PC-9 (cell line): ENCODE measurements at regions not wholly inside any gene's neighbourhood (a gene's known extent, or its start where the extent isn't known, plus 50 kb on each side); places are given as distances from the start of the nearest gene placed in this dataset.

Experiments
- BruUV-seq: library from RNA; stranded (reverse); fragments of 400-500 nt; replicated peaks from 2 replicates; lab custom pipeline; 2021; lab: Mats Ljungman, UMichigan
- CTCF ChIA-PET: fragments of 300-600 bp; sonication (Branson Sonifier 250); formaldehyde crosslinking; loops from one replicate; lab custom pipeline; 2022; ENCODE audit warnings: antibody characterized with exemption; lab: Charles Lee
- POLR2A ChIA-PET: fragments of 300-600 bp; sonication (Branson Sonifier 250); formaldehyde crosslinking; loops from one replicate; lab custom pipeline; 2022; ENCODE audit warnings: antibody characterized with exemption; ENCODE audit not compliant: unreplicated experiment; lab: Charles Lee
- DNase-seq, 2 experiments: peaks; one replicate each; pipeline versions ENCODE4 v3.0.0 to v3.0.0-alpha.2; 2015 to 2022; ENCODE audit warnings: mixed read lengths in 1 of 2
- H2AFZ ChIP-seq: fragments of 200-600 bp; sonication (generic); 2 replicates; pipeline ENCODE4 v1.8.1; 2017; ENCODE audit warnings: antibody characterized with exemption
- H3F3A ChIP-seq: fragments of 200-600 bp; sonication (generic); 2 replicates; pipeline ENCODE4 v1.8.1; 2017; ENCODE audit warnings: antibody characterized with exemption, mild to moderate bottlenecking, low read depth; ENCODE audit not compliant: insufficient read depth
- H3K27ac ChIP-seq: fragments of 200-600 bp; sonication (generic); 2 replicates; pipeline ENCODE4 v1.6.1; 2016; ENCODE audit warnings: mixed run types
- H3K27me3 ChIP-seq: fragments of 200-600 bp; sonication (generic); 2 replicates; pipeline ENCODE4 v1.6.1; 2016; ENCODE audit warnings: low read depth, mixed run types; ENCODE audit not compliant: insufficient read depth
- H3K36me3 ChIP-seq: fragments of 200-600 bp; sonication (generic); 2 replicates; pipeline ENCODE4 v1.6.1; 2016; ENCODE audit warnings: low read depth, mixed run types
- H3K4me1 ChIP-seq: fragments of 200-600 bp; sonication (generic); replicated peaks from 2 replicates; pipeline ENCODE4 v1.6.1; 2016; ENCODE audit warnings: mixed run types; ENCODE audit not compliant: insufficient read depth
- H3K4me2 ChIP-seq: fragments of 200-600 bp; sonication (generic); 2 replicates; pipeline ENCODE4 v1.6.1; 2017; ENCODE audit warnings: mixed run types
- H3K4me3 ChIP-seq: fragments of 200-600 bp; sonication (generic); 2 replicates; pipeline ENCODE4 v1.6.1; 2016; ENCODE audit warnings: mixed run types
- H3K79me2 ChIP-seq: fragments of 200-600 bp; sonication (generic); 2 replicates; pipeline ENCODE4 v1.6.1; 2017; ENCODE audit warnings: low read depth, mixed run types
- H3K9me2 ChIP-seq: fragments of 200-600 bp; sonication (generic); 2 replicates; pipeline ENCODE4 v1.8.1; 2017; ENCODE audit warnings: mild to moderate bottlenecking; ENCODE audit not compliant: insufficient read depth
- H3K9me3 ChIP-seq: fragments of 200-600 bp; sonication (generic); 2 replicates; pipeline ENCODE4 v1.8.1; 2016; ENCODE audit warnings: low read depth; ENCODE audit not compliant: insufficient read depth
- H4K20me1 ChIP-seq: fragments of 200-600 bp; sonication (generic); 2 replicates; pipeline ENCODE4 v1.8.1; 2017; ENCODE audit not compliant: insufficient read depth
- EZH2 ChIP-seq: fragments of 200-600 bp; sonication (generic); IDR thresholded peaks from 2 replicates; pipeline ENCODE4 v1.8.0; 2017; ENCODE audit warnings: antibody characterized with exemption, low read depth
- intact Hi-C: fragments of 100-400 bp; cut with micrococcal nuclease; formaldehyde crosslinking; loops from one replicate; pipeline ENCODE4 v1.10.0; 2022; ENCODE audit not compliant: unreplicated experiment
- TF ChIP-seq, protein P1 (sequence below): fragments of 200-600 bp; sonication (generic); conservative IDR thresholded peaks from 2 replicates; pipeline ENCODE4 v1.6.1; 2017; ENCODE audit warnings: mixed run types, antibody characterized with exemption, mild to moderate bottlenecking, moderate library complexity

DNA sequence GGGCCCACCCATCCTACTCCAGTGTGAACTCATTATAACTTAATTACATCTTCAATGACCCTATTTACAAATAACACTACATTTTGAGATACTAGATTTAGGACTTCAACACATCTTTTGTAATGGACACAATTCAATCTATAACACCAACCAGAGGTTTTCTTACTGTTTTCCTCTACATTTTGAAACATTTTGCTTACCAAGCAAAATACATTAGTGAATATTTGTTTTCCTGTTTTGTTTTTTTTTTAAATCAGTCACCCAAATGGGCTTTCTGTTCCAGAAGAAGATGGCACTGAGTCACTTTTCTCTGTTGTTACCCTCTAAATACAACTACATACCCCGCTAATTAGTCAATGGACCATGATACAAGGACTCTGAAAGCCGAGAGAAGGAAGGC lies 69.2 kb upstream of the PRNP start:
- no peaks in the 10 kb centered on the region for H4K20me1 ChIP-seq
- H3K9me3 ChIP-seq = no peaks in the 10 kb centered on the region
- H3K27ac ChIP-seq = no peak overlapping the region
- no peak overlapping the region for H2AFZ ChIP-seq
- ChIA-PET CTCF (no interaction called here), POLR2A (no interaction called here)
- H3K4me3 ChIP-seq = no peak overlapping the region
- H3K9me2 ChIP-seq = no peaks in the 10 kb centered on the region
- H3F3A ChIP-seq = peaks cover 6% of the 10 kb centered on the region
- no peak overlapping the region for H3K4me2 ChIP-seq
- peaks cover 13% of the 10 kb centered on the region for H3K4me1 ChIP-seq
- no TSS peak for BruUV-seq
- no peaks in the 10 kb centered on the region for H3K79me2 ChIP-seq
- no peaks in the 10 kb centered on the region for H3K36me3 ChIP-seq
- intact Hi-C loops = no loop called here
- no peaks in the 10 kb centered on the region for H3K27me3 ChIP-seq
- DNase-seq = no peak
- no peak for TF ChIP-seq EZH2
- TF ChIP-seq, protein P1, sequence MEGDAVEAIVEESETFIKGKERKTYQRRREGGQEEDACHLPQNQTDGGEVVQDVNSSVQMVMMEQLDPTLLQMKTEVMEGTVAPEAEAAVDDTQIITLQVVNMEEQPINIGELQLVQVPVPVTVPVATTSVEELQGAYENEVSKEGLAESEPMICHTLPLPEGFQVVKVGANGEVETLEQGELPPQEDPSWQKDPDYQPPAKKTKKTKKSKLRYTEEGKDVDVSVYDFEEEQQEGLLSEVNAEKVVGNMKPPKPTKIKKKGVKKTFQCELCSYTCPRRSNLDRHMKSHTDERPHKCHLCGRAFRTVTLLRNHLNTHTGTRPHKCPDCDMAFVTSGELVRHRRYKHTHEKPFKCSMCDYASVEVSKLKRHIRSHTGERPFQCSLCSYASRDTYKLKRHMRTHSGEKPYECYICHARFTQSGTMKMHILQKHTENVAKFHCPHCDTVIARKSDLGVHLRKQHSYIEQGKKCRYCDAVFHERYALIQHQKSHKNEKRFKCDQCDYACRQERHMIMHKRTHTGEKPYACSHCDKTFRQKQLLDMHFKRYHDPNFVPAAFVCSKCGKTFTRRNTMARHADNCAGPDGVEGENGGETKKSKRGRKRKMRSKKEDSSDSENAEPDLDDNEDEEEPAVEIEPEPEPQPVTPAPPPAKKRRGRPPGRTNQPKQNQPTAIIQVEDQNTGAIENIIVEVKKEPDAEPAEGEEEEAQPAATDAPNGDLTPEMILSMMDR = no peak

DNA sequence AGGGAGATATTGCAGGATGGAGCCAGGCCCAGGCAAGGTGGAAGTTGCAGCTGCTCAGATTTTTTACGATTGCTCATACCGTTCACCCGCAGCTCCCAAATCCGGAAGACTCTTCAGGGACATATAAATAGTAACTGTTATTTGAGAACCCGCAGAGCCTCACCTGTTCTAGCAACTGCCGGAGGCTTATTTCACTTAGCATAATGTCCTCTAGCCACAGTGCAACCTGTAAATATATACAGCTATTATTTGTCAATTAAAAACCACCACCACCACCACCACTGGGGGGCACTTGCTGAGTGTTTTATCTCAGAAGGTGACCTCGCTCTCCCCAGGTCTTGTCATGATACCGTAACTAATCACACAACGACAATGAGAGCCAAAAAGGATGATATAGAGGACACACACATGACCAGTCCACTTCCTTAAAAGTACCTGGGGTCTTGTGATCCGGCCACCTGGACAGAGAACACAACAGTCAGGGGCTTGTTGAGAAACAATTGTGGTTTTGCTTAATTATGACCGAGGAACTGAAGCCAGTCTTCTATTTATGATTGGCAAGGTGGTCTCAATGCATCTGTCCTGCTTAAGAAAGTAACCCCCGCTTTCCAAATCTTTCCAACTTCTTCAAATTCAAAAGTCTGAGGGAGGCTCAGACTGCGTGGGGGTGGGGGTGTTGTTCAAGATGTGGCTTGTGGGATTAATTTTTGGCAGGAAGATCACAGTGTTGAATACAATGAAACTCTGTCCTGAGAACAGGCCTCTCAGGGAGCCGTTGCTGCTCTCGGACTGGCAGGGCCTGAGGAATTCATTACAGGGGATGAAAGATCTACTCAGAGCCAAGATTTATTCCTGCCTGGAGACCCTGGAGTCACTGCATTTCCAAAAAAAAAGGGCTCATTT lies 72.3 kb upstream of the PRNP start:
- peak overlapping the region; percentile 59; the same call in 1 of the 2 replicates for H3K4me2 ChIP-seq
- no peak overlapping the region for H3K27ac ChIP-seq
- H3K9me3 ChIP-seq = no peaks in the 10 kb centered on the region
- no peaks in the 10 kb centered on the region for H3K79me2 ChIP-seq
- TF ChIP-seq EZH2 = no peak
- TF ChIP-seq, protein P1 = peak; percentile 73
- H2AFZ ChIP-seq = no peak overlapping the region
- H4K20me1 ChIP-seq = no peaks in the 10 kb centered on the region
- peaks cover 13% of the 10 kb centered on the region for H3K4me1 ChIP-seq
- ChIA-PET CTCF (interaction anchor here (0.5 to 1.0 kb wide), 10 partner anchors 12 to 1342 kb away, joined by 3 to 14 read pairs (median 4); partner anchors contain the start of gene PRND), POLR2A (interaction anchor here (0.6 kb wide), 1 partner anchor 1367 kb away, joined by 6 read pairs; no protein-coding TSS in a partner anchor)
- DNase-seq = peak; percentile 63 to 68
- H3F3A ChIP-seq = peaks cover 6% of the 10 kb centered on the region
- intact Hi-C loops = loop anchor here (1.0 kb wide), 1 partner anchor 106 kb away; no protein-coding TSS in a partner anchor
- H3K36me3 ChIP-seq = no peaks in the 10 kb centered on the region
- BruUV-seq = no TSS peak
- no peaks in the 10 kb centered on the region for H3K9me2 ChIP-seq
- H3K4me3 ChIP-seq = no peak overlapping the region
- H3K27me3 ChIP-seq = no peaks in the 10 kb centered on the region

DNA sequence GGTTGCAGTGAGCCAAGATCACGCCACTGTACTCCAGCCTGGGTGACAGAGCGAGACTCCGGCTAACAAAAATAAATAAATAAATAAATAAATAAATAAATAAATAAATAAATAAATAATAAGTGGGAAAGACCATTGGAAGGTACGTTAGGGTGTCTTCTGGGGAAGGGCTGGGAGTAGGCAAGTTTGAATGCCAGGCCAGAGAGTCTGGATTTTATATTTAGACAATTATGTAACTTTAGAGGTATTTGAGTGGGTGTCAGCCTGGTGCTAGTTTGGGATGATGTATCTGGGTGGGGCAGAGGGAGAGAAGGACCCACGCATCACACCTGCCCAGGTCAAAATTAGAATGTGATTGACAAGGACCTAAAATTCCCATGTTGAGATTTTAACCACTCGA lies 73.1 kb upstream of the PRNP start:
- no peak overlapping the region for H3K27ac ChIP-seq
- peaks cover 13% of the 10 kb centered on the region for H3K4me1 ChIP-seq
- POLR2A ChIA-PET = interaction anchor here (0.6 kb wide), 1 partner anchor 1367 kb away, joined by 6 read pairs; no protein-coding TSS in a partner anchor
- no peak overlapping the region for H2AFZ ChIP-seq
- H3F3A ChIP-seq = peaks cover 6% of the 10 kb centered on the region
- no peaks in the 10 kb centered on the region for H3K9me2 ChIP-seq
- CTCF ChIA-PET = interaction anchor here (0.5 to 1.0 kb wide), 10 partner anchors 11 to 1341 kb away, joined by 3 to 14 read pairs (median 4); partner anchors contain the start of gene PRND
- no peaks in the 10 kb centered on the region for H3K9me3 ChIP-seq
- no peaks in the 10 kb centered on the region for H3K79me2 ChIP-seq
- DNase-seq = no peak
- H3K36me3 ChIP-seq = no peaks in the 10 kb centered on the region
- H3K27me3 ChIP-seq = no peaks in the 10 kb centered on the region
- no peaks in the 10 kb centered on the region for H4K20me1 ChIP-seq
- no peak for TF ChIP-seq EZH2
- TF ChIP-seq, protein P1 = no peak
- peak overlapping the region; percentile 59; the same call in 1 of the 2 replicates for H3K4me2 ChIP-seq
- intact Hi-C loops = no loop called here
- H3K4me3 ChIP-seq = no peak overlapping the region
- BruUV-seq = no TSS peak
